K562 (cell line): ENCODE measurements at regions not wholly inside any gene's neighbourhood (a gene's known extent, or its start where the extent isn't known, plus 50 kb on each side); places are given as distances from the start of the nearest gene placed in this dataset.

Source experiments
- ATAC-seq: fragments of 200-7000 bp; cut with Tn5 transposase; 3 replicates; pipeline ENCODE4 v1.9.1; 2020; ENCODE audit warnings: moderate library complexity
- BruUV-seq: library from RNA; stranded (reverse); fragments of 400-500 nt; replicated peaks from 2 replicates; lab custom pipeline; 2021; lab: Mats Ljungman, UMichigan
- CTCF ChIA-PET: fragments of 300-600 bp; formaldehyde crosslinking; extraction: SDS; loops from one replicate; lab custom pipeline; 2021; ENCODE audit warnings: low intra/inter-chr PET ratio; lab: Yijun Ruan, JAX
- POLR2A ChIA-PET: fragments of 300-600, 350-650 bp; sonication (Branson Sonifier 250); formaldehyde crosslinking; extraction: SDS; loops from one replicate; lab custom pipeline; 2021; ENCODE audit warnings: antibody characterized with exemption, inconsistent platforms; lab: Yijun Ruan, JAX
- DNase-seq, 4 experiments: peaks; one replicate each; pipeline versions ENCODE4 v3.0.0 to v3.0.0-alpha.2; 2011 to 2018; ENCODE audit warnings: low spot score in 3 of 4, mixed read lengths in 3 of 4; ENCODE audit errors: extremely low read depth in 1 of 4
- FAIRE-seq: peaks from 2 replicates; lab custom pipeline; 2011; peaks lifted over from hg19 to GRCh38; lab: Jason Lieb, UNC
- H2AFZ ChIP-seq: 2 replicates; pipeline ENCODE4 v1.6.0; 2011; ENCODE audit warnings: low read depth, low read length, control low read depth, inconsistent platforms
- H3K27ac ChIP-seq: fragments of 200-600 bp; 3 replicates; pipeline ENCODE4 v1.8.0; 2011; ENCODE audit warnings: low read depth, mild to moderate bottlenecking, control low read depth, inconsistent platforms, low read length, moderate library complexity, mixed read lengths; ENCODE audit errors: extremely low read depth
- H3K27me3 ChIP-seq, 2 experiments: fragments of 300-600 bp in 1 of 2; 2 replicates in 1 of 2; 3 replicates in 1 of 2; pipeline versions ENCODE4 v1.6.0 to v1.8.0; 2011; ENCODE audit warnings: inconsistent platforms in 2 of 2, low read length in 2 of 2, mild to moderate bottlenecking in 1 of 2, mixed read lengths in 1 of 2, moderate library complexity in 1 of 2; ENCODE audit not compliant: control insufficient read depth in 2 of 2, insufficient read depth in 2 of 2
- H3K36me3 ChIP-seq: fragments of 300-600 bp; 3 replicates; pipeline ENCODE4 v1.8.0; 2011; ENCODE audit warnings: mild to moderate bottlenecking, low read length, inconsistent platforms; ENCODE audit not compliant: control insufficient read depth, insufficient read depth
- H3K4me1 ChIP-seq, 2 experiments: fragments of 200-600 bp in 1 of 2; replicated peaks in 1 of 2; 2 replicates in 1 of 2; 3 replicates in 1 of 2; pipeline versions ENCODE4 v1.5.1 to v1.8.0; 2011; ENCODE audit warnings: inconsistent platforms in 2 of 2, low read length in 2 of 2, mild to moderate bottlenecking in 1 of 2, mixed read lengths in 1 of 2, moderate library complexity in 1 of 2; ENCODE audit not compliant: control insufficient read depth in 2 of 2, insufficient read depth in 2 of 2
- H3K4me2 ChIP-seq: 2 replicates; pipeline ENCODE4 v1.6.1; 2011; ENCODE audit warnings: low read length, control low read depth, inconsistent platforms, mixed read lengths; ENCODE audit not compliant: insufficient read depth
- H3K4me3 ChIP-seq: fragments of 200-600 bp; sonication (generic), shearing (Covaris generic); 2 replicates; pipeline ENCODE4 v1.5.1; 2016; ENCODE audit warnings: control low read depth, inconsistent platforms
- H3K79me2 ChIP-seq: fragments of 200-600 bp; 3 replicates; pipeline ENCODE4 v1.8.0; 2011; ENCODE audit warnings: low read length, inconsistent platforms; ENCODE audit not compliant: control insufficient read depth, insufficient read depth
- H3K9ac ChIP-seq, 2 experiments: 2 replicates each; pipeline versions ENCODE4 v1.6.0 to v1.6.1; 2011; ENCODE audit warnings: low read depth in 2 of 2, low read length in 2 of 2, control low read depth in 1 of 2, inconsistent platforms in 1 of 2, mild to moderate bottlenecking in 1 of 2, mixed read lengths in 1 of 2; ENCODE audit not compliant: insufficient read depth in 1 of 2
- H3K9me1 ChIP-seq: one replicate; pipeline ENCODE4 v1.6.0; 2011; ENCODE audit warnings: inconsistent platforms, mild to moderate bottlenecking, low read length, moderate library complexity; ENCODE audit not compliant: control insufficient read depth, insufficient read depth
- H3K9me3 ChIP-seq: replicated peaks from 2 replicates; pipeline ENCODE4 v1.5.1; 2011; ENCODE audit warnings: low read depth, low read length, inconsistent platforms; ENCODE audit not compliant: control insufficient read depth, insufficient read depth
- H4K20me1 ChIP-seq: replicated peaks from 2 replicates; pipeline ENCODE4 v1.6.1; 2011; ENCODE audit warnings: low read length, inconsistent platforms, mixed read lengths; ENCODE audit not compliant: control insufficient read depth, insufficient read depth
- CREB3L1 ChIP-seq: fragments of 450-650 bp; IDR thresholded peaks from 2 replicates; pipeline ENCODE4 v1.6.1; 2014; ENCODE audit warnings: low read depth, mild to moderate bottlenecking, moderate library complexity, borderline replicate concordance
- DACH1 ChIP-seq: fragments of 450-650 bp; IDR thresholded peaks from 2 replicates; pipeline ENCODE4 v1.6.1; 2018; ENCODE audit not compliant: partially characterized antibody
- NBN ChIP-seq: fragments of 450-650 bp; IDR thresholded peaks from 2 replicates; pipeline ENCODE4 v1.6.1; 2016; ENCODE audit warnings: low read depth, mild to moderate bottlenecking
- RCOR1 ChIP-seq, 2 experiments: IDR thresholded peaks; 2 replicates each; pipeline ENCODE4 v1.6.1; 2012; ENCODE audit warnings: low read depth in 2 of 2, low read length in 2 of 2, borderline replicate concordance in 1 of 2, improper control_type of control experiment in 1 of 2
- ZKSCAN3 ChIP-seq: fragments of 250-450 bp; sonication (Bioruptor Pico); IDR thresholded peaks from 2 replicates; pipeline ENCODE4 v1.4.0; 2020
- ZNF507 ChIP-seq: conservative IDR thresholded peaks from 2 replicates; pipeline ENCODE4 v1.6.1; 2017; ENCODE audit warnings: missing genetic modification characterization, missing compliant biosample characterization
- WGBS: fragments of 100-300 bp; shearing (Covaris generic); methylation state at CpG from one replicate; pipeline ENCODE4 v1.1.6; 2016; ENCODE audit warnings: low coverage, mixed read lengths; ENCODE audit not compliant: insufficient coverage; ENCODE audit errors: missing lambda C conversion rate; 5-methylcytosine and 5-hydroxymethylcytosine counted together
- in situ Hi-C: fragments of 300-500 bp; cut with MboI; formaldehyde crosslinking; loops from 4 replicates; pipeline ENCODE4 v1.15.0; 2018; ENCODE audit warnings: inconsistent platforms, mixed read lengths
- intact Hi-C: fragments of 100-400 bp; cut with micrococcal nuclease; formaldehyde crosslinking; loops from 2 replicates; pipeline ENCODE4 v1.14.2; 2022

- Histone ChIP-seq H3K79me2 (no peaks in the 10 kb centered on the region), H3K4me2 (no peak overlapping the region), H4K20me1 (no peaks in the 10 kb centered on the region), H2AFZ (no peak overlapping the region), H3K4me1 (no peaks in the 10 kb centered on the region), H3K36me3 (no peaks in the 10 kb centered on the region), H3K27ac (no peak overlapping the region), H3K9me3 (no peaks in the 10 kb centered on the region), H3K9me1 (no peaks in the 10 kb centered on the region), H3K9ac (no peak overlapping the region)
- intact Hi-C loops = no loop called here
- CTCF ChIA-PET = no interaction called here
- no peak for DNase-seq
- ATAC-seq = no peak
- BruUV-seq = no TSS peak
- 5% methylated on average over 2 of the region's 2 CpGs for WGBS
- TF ChIP-seq RCOR1 (IDR thresholded peaks at IDR 0.05; ENCODE audit: borderline replicate concordance in 1 of 2, low read depth in 2 of 2, low read length in 2 of 2) = no peak
- TF ChIP-seq ZNF507 (tag) = no peak
- TF ChIP-seq, all 486 proteins: peak for 0
- H3K27me3 ChIP-seq = no peaks in the 10 kb centered on the region
- in situ Hi-C loops = no loop called here
- no peak for FAIRE-seq
- POLR2A ChIA-PET = no interaction called here
- no peak overlapping the region for H3K4me3 ChIP-seq
Measured at GRCh38 chr10:9645928-9646600, 1371.6 kb upstream of the CELF2 start.

GRCh38 chr10:9654261-9654660 is 1363.4 kb upstream of the CELF2 start:
- H3K4me2 ChIP-seq = no peak overlapping the region
- TF ChIP-seq ZKSCAN3 (CRISPR knock-in tag) (no peak), NBN (no peak), DACH1 (no peak), CREB3L1 (no peak)
- no peaks in the 10 kb centered on the region for H4K20me1 ChIP-seq
- ATAC-seq (no peak), DNase-seq (no peak), FAIRE-seq (no peak)
- no peaks in the 10 kb centered on the region for H3K27me3 ChIP-seq
- H3K27ac ChIP-seq = no peak overlapping the region
- in situ Hi-C loops = no loop called here
- H3K4me3 ChIP-seq = no peak overlapping the region
- no peak overlapping the region for H3K9ac ChIP-seq
- H3K9me3 ChIP-seq = no peaks in the 10 kb centered on the region
- 0% methylated on average over 3 of the region's 3 CpGs for WGBS
- ChIA-PET CTCF (no interaction called here), POLR2A (no interaction called here)
- intact Hi-C loops = no loop called here
- H3K9me1 ChIP-seq = no peaks in the 10 kb centered on the region
- no TSS peak for BruUV-seq
- H3K4me1 ChIP-seq = no peaks in the 10 kb centered on the region
- no peak overlapping the region for H2AFZ ChIP-seq
- no peaks in the 10 kb centered on the region for H3K79me2 ChIP-seq
- H3K36me3 ChIP-seq = no peaks in the 10 kb centered on the region
